MCF 10A (cell line): ENCODE measurements at regions not wholly inside any gene's neighbourhood (a gene's known extent, or its start where the extent isn't known, plus 50 kb on each side); places are given as distances from the start of the nearest gene placed in this dataset.

Source experiments
- BruUV-seq: library from RNA; stranded (reverse); fragments of 400-500 nt; replicated peaks from 2 replicates; lab custom pipeline; 2021; lab: Mats Ljungman, UMichigan
- CTCF ChIA-PET: fragments of 300-600 bp; sonication (Branson Sonifier 250); formaldehyde crosslinking; extraction: SDS; loops from one replicate; lab custom pipeline; 2021; ENCODE audit warnings: antibody characterized with exemption, inconsistent platforms; lab: Yijun Ruan, JAX
- POLR2A ChIA-PET: fragments of 300-600, 350-650 bp; sonication (Branson Sonifier 250); formaldehyde crosslinking; extraction: SDS; loops from one replicate; lab custom pipeline; 2020; ENCODE audit warnings: antibody characterized with exemption, inconsistent platforms; lab: Yijun Ruan, JAX
- DNase-seq: peaks from one replicate; pipeline ENCODE4 v3.0.0-alpha.2; 2018; ENCODE audit not compliant: unreplicated experiment
- H3K27ac Mint-ChIP-seq: one replicate; pipeline ENCODE4 v1.8.0; 2022; ENCODE audit warnings: mild to moderate bottlenecking, low read depth, mixed read lengths; ENCODE audit not compliant: unreplicated experiment
- H3K27me3 Mint-ChIP-seq: one replicate; pipeline ENCODE4 v1.8.0; 2022; ENCODE audit warnings: mixed read lengths; ENCODE audit not compliant: insufficient read depth, unreplicated experiment
- H3K36me3 Mint-ChIP-seq: one replicate; pipeline ENCODE4 v1.8.0; 2022; ENCODE audit warnings: mild to moderate bottlenecking, moderate library complexity, mixed read lengths; ENCODE audit not compliant: insufficient read depth, unreplicated experiment
- H3K4me1 Mint-ChIP-seq: one replicate; pipeline ENCODE4 v1.8.0; 2022; ENCODE audit warnings: mixed read lengths; ENCODE audit not compliant: insufficient read depth, unreplicated experiment
- H3K4me3 Mint-ChIP-seq: one replicate; pipeline ENCODE4 v1.8.0; 2022; ENCODE audit warnings: mild to moderate bottlenecking, moderate library complexity, mixed read lengths; ENCODE audit not compliant: unreplicated experiment
- H3K9me3 Mint-ChIP-seq: one replicate; pipeline ENCODE4 v1.8.0; 2022; ENCODE audit warnings: mixed read lengths; ENCODE audit not compliant: unreplicated experiment
- intact Hi-C: fragments of 100-400 bp; cut with micrococcal nuclease; formaldehyde crosslinking; loops from 2 replicates; pipeline ENCODE4 v1.14.1; 2022
- TF ChIP-seq, protein P1 (sequence below): fragments of 200-600 bp; IDR thresholded peaks from one replicate; pipeline ENCODE4 v1.8.0; 2022; ENCODE audit warnings: antibody characterized with exemption, mild to moderate bottlenecking; ENCODE audit not compliant: unreplicated experiment

DNA sequence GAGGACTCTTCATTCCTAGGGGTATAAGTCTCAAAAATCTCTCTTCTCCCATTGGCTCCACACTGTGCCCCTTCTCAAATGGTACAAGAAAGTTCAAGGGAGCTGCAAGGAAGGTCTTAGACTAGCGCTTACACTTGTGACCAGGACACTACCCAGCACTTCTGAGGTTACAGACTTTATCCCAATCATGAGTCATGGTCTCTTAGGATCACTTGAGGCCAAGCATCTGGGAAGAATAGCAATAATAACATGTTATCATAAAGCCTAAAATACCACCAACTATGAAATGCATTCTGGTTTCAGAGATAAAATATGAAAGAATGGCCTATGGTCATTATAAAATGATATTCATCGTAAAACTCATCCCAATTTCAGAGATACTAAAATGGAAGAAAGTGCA is 309.9 kb upstream of the PKDCC start:
- peaks cover 12% of the 10 kb centered on the region for H3K4me1 Mint-ChIP-seq
- CTCF ChIA-PET = interaction anchor here (1.8 kb wide), 1 partner anchor 40 kb away, joined by 7 read pairs; no protein-coding TSS in a partner anchor
- intact Hi-C loops = no loop called here
- no peak overlapping the region for H3K4me3 Mint-ChIP-seq
- TF ChIP-seq, protein P1, sequence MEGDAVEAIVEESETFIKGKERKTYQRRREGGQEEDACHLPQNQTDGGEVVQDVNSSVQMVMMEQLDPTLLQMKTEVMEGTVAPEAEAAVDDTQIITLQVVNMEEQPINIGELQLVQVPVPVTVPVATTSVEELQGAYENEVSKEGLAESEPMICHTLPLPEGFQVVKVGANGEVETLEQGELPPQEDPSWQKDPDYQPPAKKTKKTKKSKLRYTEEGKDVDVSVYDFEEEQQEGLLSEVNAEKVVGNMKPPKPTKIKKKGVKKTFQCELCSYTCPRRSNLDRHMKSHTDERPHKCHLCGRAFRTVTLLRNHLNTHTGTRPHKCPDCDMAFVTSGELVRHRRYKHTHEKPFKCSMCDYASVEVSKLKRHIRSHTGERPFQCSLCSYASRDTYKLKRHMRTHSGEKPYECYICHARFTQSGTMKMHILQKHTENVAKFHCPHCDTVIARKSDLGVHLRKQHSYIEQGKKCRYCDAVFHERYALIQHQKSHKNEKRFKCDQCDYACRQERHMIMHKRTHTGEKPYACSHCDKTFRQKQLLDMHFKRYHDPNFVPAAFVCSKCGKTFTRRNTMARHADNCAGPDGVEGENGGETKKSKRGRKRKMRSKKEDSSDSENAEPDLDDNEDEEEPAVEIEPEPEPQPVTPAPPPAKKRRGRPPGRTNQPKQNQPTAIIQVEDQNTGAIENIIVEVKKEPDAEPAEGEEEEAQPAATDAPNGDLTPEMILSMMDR = no peak
- H3K27me3 Mint-ChIP-seq = no peaks in the 10 kb centered on the region
- no peak overlapping the region for H3K27ac Mint-ChIP-seq
- H3K36me3 Mint-ChIP-seq = no peaks in the 10 kb centered on the region
- H3K9me3 Mint-ChIP-seq = no peaks in the 10 kb centered on the region
- DNase-seq = no peak
- no TSS peak for BruUV-seq
- POLR2A ChIA-PET = interaction anchor here (0.9 kb wide), 1 partner anchor 10 kb away, joined by 3 read pairs; no protein-coding TSS in a partner anchor

DNA sequence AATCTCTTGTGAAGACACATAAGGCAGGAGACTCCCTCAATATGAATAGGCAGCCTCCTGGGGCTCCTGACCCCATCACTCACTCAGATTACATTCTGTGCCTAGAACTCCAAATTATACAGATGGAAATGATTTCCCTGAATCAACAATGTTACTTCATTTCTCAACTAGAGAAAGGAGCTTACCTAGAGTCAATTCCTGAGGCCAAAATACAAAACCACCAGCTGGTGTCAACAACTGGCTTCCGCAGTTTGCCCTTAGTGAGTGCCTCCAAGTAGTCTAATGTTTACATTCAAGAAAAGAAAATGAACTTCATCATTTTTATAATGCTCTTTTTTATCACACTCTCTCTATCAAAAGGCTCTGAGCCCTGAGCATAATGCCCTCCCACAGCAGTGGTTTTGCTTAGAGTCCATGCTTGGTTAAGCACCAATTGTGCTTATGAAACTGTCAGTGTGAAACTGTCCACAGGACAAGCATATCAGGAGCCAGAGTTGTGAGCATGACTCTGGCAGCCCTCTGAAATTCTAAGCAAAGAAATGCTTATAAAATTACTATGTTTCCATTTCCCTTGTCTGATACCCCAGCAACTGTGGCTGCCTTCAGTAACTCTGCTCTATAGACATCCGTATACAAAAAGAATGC is 305.7 kb upstream of the PKDCC start:
- Mint-ChIP-seq H3K36me3 (no peaks in the 10 kb centered on the region), H3K4me3 (no peak overlapping the region), H3K4me1 (no peaks in the 10 kb centered on the region), H3K9me3 (no peaks in the 10 kb centered on the region), H3K27me3 (no peaks in the 10 kb centered on the region), H3K27ac (no peak overlapping the region)
- no peak for DNase-seq
- CTCF ChIA-PET = no interaction called here
- intact Hi-C loops = no loop called here
- BruUV-seq = no TSS peak
- POLR2A ChIA-PET = interaction anchor here (0.5 to 1.1 kb wide), 2 partner anchors 32 to 570 kb away, joined by 3 read pairs; no protein-coding TSS in a partner anchor
- TF ChIP-seq, protein P1 = no peak

DNA sequence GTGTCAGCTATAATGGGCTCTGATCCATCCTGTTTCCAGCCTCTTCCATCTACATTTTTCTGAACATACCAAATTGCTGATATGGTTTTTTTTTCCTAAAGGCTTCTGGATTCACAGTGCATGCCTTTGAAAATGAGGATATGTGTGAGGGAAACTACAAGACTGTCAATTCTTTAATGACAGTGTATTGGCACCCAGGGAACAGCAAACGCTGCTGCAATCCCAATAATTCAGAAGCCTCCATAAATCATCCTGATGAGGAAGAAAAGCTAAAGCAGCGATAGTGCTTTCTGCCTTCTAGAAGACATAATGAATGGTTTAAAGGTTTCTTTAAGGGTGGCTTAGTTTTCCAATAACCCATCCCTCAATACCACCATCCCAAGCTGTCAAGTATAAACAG is 304.5 kb upstream of the PKDCC start:
- Mint-ChIP-seq H3K4me3 (no peak overlapping the region), H3K27ac (no peak overlapping the region), H3K36me3 (no peaks in the 10 kb centered on the region), H3K9me3 (no peaks in the 10 kb centered on the region), H3K27me3 (no peaks in the 10 kb centered on the region), H3K4me1 (no peaks in the 10 kb centered on the region)
- no peak for DNase-seq
- intact Hi-C loops = no loop called here
- BruUV-seq = no TSS peak
- TF ChIP-seq, protein P1 = no peak
- ChIA-PET POLR2A (interaction anchor here (1.3 kb wide), 1 partner anchor 13 kb away, joined by 3 read pairs; no protein-coding TSS in a partner anchor), CTCF (interaction anchor here (0.6 to 1.3 kb wide), 2 partner anchors 13 to 1164 kb away, joined by 3 to 4 read pairs; no protein-coding TSS in a partner anchor)

GRCh38 chr2:41750829-41751228 is 297.0 kb upstream of the PKDCC start:
- H3K36me3 Mint-ChIP-seq = no peaks in the 10 kb centered on the region
- intact Hi-C loops = no loop called here
- H3K9me3 Mint-ChIP-seq = no peaks in the 10 kb centered on the region
- DNase-seq = no peak
- BruUV-seq = no TSS peak
- no peaks in the 10 kb centered on the region for H3K4me1 Mint-ChIP-seq
- ChIA-PET CTCF (no interaction called here), POLR2A (no interaction called here)
- TF ChIP-seq, protein P1 = no peak
- H3K4me3 Mint-ChIP-seq = no peak overlapping the region
- no peaks in the 10 kb centered on the region for H3K27me3 Mint-ChIP-seq
- H3K27ac Mint-ChIP-seq = no peak overlapping the region
